ENCODE measurements at regions not wholly inside any gene's neighbourhood (a gene's known extent, or its start where the extent isn't known, plus 50 kb on each side); places are given as distances from the start of the nearest gene placed in this dataset.
"Not testable (repeated sequence)": the region's sequence is repeated elsewhere in the genome, so short reads cannot be mapped to it uniquely, and the experiment has no call there.

GRCh38 chr6:86738078-86738477 is 199.2 kb upstream of the HTR1E start:
- Histone ChIP-seq H3K4me1 (ENCODE audit: control insufficient read depth, insufficient read depth, low read length, poor library complexity, severe bottlenecking) (no peaks in the 10 kb centered on the region), H3K9me3 (ENCODE audit: control insufficient read depth, low read length) (no peaks in the 10 kb centered on the region), H3K4me3 (ENCODE audit: extremely low read depth, insufficient read depth, low read length, poor library complexity, severe bottlenecking) (no peak overlapping the region), H3K27ac (ENCODE audit: low read depth, low read length, severe bottlenecking) (no peak overlapping the region), H3K36me3 (ENCODE audit: control insufficient read depth, insufficient read depth, low read length) (no peaks in the 10 kb centered on the region)
- WGBS, 2 experiments (ENCODE audit: insufficient coverage in 2 of 2), result 89 to 100% methylated on average over 1 of the region's 1 CpG

- not testable (repeated sequence) for H3K9me3 ChIP-seq (ENCODE audit: control insufficient read depth, low read length); H3K36me3 ChIP-seq (ENCODE audit: control insufficient read depth, insufficient read depth, low read length); H3K4me3 ChIP-seq (ENCODE audit: extremely low read depth, insufficient read depth, low read length, poor library complexity, severe bottlenecking); H3K4me1 ChIP-seq (ENCODE audit: control insufficient read depth, insufficient read depth, low read length, poor library complexity, severe bottlenecking); H3K27ac ChIP-seq (ENCODE audit: low read depth, low read length, severe bottlenecking)
- WGBS, 2 experiments (ENCODE audit: insufficient coverage in 2 of 2), result 56 to 61% methylated on average over 3 of the region's 8 CpGs
These were observed 205.7 kb upstream of the HTR1E start for GRCh38 chr6:86731631-86732030.

DNA sequence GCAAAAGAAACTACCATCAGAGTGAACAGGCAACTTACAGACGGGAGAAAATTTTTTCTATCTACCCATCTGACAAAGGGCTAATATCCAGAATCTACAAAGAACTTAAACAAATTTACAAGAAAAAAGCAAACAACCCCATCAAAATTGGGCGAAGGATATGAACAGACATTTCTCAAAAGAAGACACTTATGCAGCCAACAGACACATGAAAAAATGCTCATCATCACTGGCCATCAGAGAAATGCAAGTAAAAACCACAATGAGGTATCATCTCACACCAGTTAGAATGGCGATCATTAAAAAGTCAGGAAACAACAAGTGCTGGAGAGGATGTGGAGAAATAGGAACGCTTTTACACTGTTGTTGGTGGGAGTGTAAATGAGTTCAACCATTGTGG is 206.6 kb upstream of the HTR1E start:
- WGBS, 2 experiments (ENCODE audit: insufficient coverage in 2 of 2), result 70 to 73% methylated on average over 2 to 3 of the region's 4 CpGs
- not testable (repeated sequence) for H3K4me1 ChIP-seq (ENCODE audit: control insufficient read depth, insufficient read depth, low read length, poor library complexity, severe bottlenecking); H3K27ac ChIP-seq (ENCODE audit: low read depth, low read length, severe bottlenecking); H3K36me3 ChIP-seq (ENCODE audit: control insufficient read depth, insufficient read depth, low read length); H3K9me3 ChIP-seq (ENCODE audit: control insufficient read depth, low read length); H3K4me3 ChIP-seq (ENCODE audit: extremely low read depth, insufficient read depth, low read length, poor library complexity, severe bottlenecking)

- H3K4me3 ChIP-seq (ENCODE audit: extremely low read depth, insufficient read depth, low read length, poor library complexity, severe bottlenecking), result no peak overlapping the region
- WGBS, 2 experiments (ENCODE audit: insufficient coverage in 2 of 2), result no CpG with 5 or more reads among the region's 1 CpG
- H3K36me3 ChIP-seq (ENCODE audit: control insufficient read depth, insufficient read depth, low read length), result no peaks in the 10 kb centered on the region
- no peaks in the 10 kb centered on the region for H3K4me1 ChIP-seq (ENCODE audit: control insufficient read depth, insufficient read depth, low read length, poor library complexity, severe bottlenecking)
- peaks cover 8% of the 10 kb centered on the region for H3K9me3 ChIP-seq (ENCODE audit: control insufficient read depth, low read length)
- H3K27ac ChIP-seq (ENCODE audit: low read depth, low read length, severe bottlenecking), result no peak overlapping the region
These were observed 207.1 kb upstream of the HTR1E start for GRCh38 chr6:86730216-86730615.

DNA sequence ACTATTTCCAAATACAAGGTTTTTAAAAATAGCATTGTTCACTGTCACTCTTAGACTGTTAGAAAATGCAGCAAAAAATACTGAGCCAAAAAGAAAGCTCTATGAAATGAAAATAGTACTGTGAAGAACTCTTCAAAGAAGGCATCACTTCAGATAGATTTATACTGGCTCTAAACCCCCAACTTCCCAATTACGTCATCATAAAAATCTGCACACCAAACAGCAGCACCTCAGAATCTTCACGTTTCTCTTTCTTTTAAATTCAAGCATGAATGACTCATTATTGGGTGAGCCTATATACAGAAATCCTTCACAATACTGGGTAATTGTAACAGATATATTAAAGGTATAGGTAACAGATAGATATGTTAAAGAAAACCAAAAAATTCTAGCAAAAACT is 208.4 kb upstream of the HTR1E start:
- WGBS, 2 experiments (ENCODE audit: insufficient coverage in 2 of 2), result 0% methylated on average over 1 of the region's 2 CpGs

GRCh38 chr6:86724695-86725094 is 212.6 kb upstream of the HTR1E start:
- no peaks in the 10 kb centered on the region for H3K36me3 ChIP-seq (ENCODE audit: control insufficient read depth, insufficient read depth, low read length)
- H3K27ac ChIP-seq (ENCODE audit: low read depth, low read length, severe bottlenecking), result no peak overlapping the region
- H3K4me1 ChIP-seq (ENCODE audit: control insufficient read depth, insufficient read depth, low read length, poor library complexity, severe bottlenecking), result peaks cover 22% of the 10 kb centered on the region
- peaks cover 8% of the 10 kb centered on the region for H3K9me3 ChIP-seq (ENCODE audit: control insufficient read depth, low read length)
- WGBS, 2 experiments (ENCODE audit: insufficient coverage in 2 of 2), result no CpG with 5 or more reads among the region's 4 CpGs
- no peak overlapping the region for H3K4me3 ChIP-seq (ENCODE audit: extremely low read depth, insufficient read depth, low read length, poor library complexity, severe bottlenecking)

More for the DNA sequence above, 208.4 kb upstream of the HTR1E start:
- no peak overlapping the region for H3K4me3 ChIP-seq (ENCODE audit: extremely low read depth, insufficient read depth, low read length, poor library complexity, severe bottlenecking)
- peaks cover 7% of the 10 kb centered on the region for H3K4me1 ChIP-seq (ENCODE audit: control insufficient read depth, insufficient read depth, low read length, poor library complexity, severe bottlenecking)
- no peaks in the 10 kb centered on the region for H3K36me3 ChIP-seq (ENCODE audit: control insufficient read depth, insufficient read depth, low read length)
- H3K27ac ChIP-seq (ENCODE audit: low read depth, low read length, severe bottlenecking), result no peak overlapping the region
- H3K9me3 ChIP-seq (ENCODE audit: control insufficient read depth, low read length), result peaks cover 8% of the 10 kb centered on the region

DNA sequence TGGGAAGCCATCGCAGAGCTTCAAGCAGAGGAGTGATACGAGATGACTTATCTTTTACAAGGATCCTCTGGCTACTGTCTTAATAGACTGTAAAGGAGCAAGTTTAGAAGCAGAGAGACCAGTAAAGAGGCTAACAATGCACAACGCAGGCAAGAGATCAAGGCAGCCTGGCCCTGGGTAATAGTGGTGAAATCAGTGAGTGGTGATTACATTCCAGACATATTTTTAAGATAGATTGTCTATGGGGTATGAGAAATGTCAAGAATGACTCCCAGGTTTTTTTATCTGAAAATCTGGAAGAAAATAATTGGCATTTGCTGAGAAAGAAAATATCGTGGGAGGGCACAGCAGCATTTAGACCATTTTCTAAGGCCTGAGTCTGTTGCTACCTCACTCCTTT is 213.6 kb upstream of the HTR1E start:
- H3K27ac ChIP-seq (ENCODE audit: low read depth, low read length, severe bottlenecking), result peak overlapping the region; percentile 76
- H3K9me3 ChIP-seq (ENCODE audit: control insufficient read depth, low read length), result peaks cover 8% of the 10 kb centered on the region
- no peak overlapping the region for H3K4me3 ChIP-seq (ENCODE audit: extremely low read depth, insufficient read depth, low read length, poor library complexity, severe bottlenecking)
- 69% methylated on average over 3 to 4 of the region's 4 CpGs for WGBS, 2 experiments (ENCODE audit: insufficient coverage in 2 of 2)
- no peaks in the 10 kb centered on the region for H3K36me3 ChIP-seq (ENCODE audit: control insufficient read depth, insufficient read depth, low read length)
- H3K4me1 ChIP-seq (ENCODE audit: control insufficient read depth, insufficient read depth, low read length, poor library complexity, severe bottlenecking), result peaks cover 22% of the 10 kb centered on the region

DNA sequence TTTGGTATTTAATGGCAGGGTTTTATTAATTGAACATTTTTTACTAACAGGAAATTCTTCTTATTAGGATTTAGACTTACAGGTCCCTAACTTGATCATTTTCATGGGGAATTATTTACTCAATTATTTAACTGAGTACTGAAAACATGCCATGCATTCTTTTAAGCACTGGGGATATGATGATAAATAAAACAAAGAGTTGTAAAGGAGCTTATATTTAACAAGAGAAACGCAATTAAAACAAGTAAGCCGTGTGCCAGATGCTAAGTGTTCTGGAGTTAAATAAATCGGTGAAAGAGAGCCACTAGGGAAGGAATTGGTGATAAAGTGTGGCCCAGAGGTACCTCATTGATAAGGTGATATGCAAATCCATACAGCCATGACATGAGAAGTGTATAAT is 214.2 kb upstream of the HTR1E start:
- peaks cover 8% of the 10 kb centered on the region for H3K9me3 ChIP-seq (ENCODE audit: control insufficient read depth, low read length)
- H3K27ac ChIP-seq (ENCODE audit: low read depth, low read length, severe bottlenecking), result peak overlapping the region; percentile 76
- WGBS, 2 experiments (ENCODE audit: insufficient coverage in 2 of 2), result 83 to 89% methylated on average over 3 of the region's 3 CpGs

GRCh38 chr6:86722131-86722530 is 215.2 kb upstream of the HTR1E start:
- peaks cover 8% of the 10 kb centered on the region for H3K9me3 ChIP-seq (ENCODE audit: control insufficient read depth, low read length)
- H3K4me3 ChIP-seq (ENCODE audit: extremely low read depth, insufficient read depth, low read length, poor library complexity, severe bottlenecking), result no peak overlapping the region
- H3K4me1 ChIP-seq (ENCODE audit: control insufficient read depth, insufficient read depth, low read length, poor library complexity, severe bottlenecking), result peaks cover 22% of the 10 kb centered on the region
- peak overlapping the region; percentile 5 for H3K27ac ChIP-seq (ENCODE audit: low read depth, low read length, severe bottlenecking)
- no peaks in the 10 kb centered on the region for H3K36me3 ChIP-seq (ENCODE audit: control insufficient read depth, insufficient read depth, low read length)

More for the DNA sequence above, 214.2 kb upstream of the HTR1E start:
- no peak overlapping the region for H3K4me3 ChIP-seq (ENCODE audit: extremely low read depth, insufficient read depth, low read length, poor library complexity, severe bottlenecking)
- peaks cover 22% of the 10 kb centered on the region for H3K4me1 ChIP-seq (ENCODE audit: control insufficient read depth, insufficient read depth, low read length, poor library complexity, severe bottlenecking)
- no peaks in the 10 kb centered on the region for H3K36me3 ChIP-seq (ENCODE audit: control insufficient read depth, insufficient read depth, low read length)

- no peak overlapping the region for H3K27ac ChIP-seq (ENCODE audit: low read depth, low read length, severe bottlenecking)
- H3K9me3 ChIP-seq (ENCODE audit: control insufficient read depth, low read length), result no peaks in the 10 kb centered on the region
- H3K4me1 ChIP-seq (ENCODE audit: control insufficient read depth, insufficient read depth, low read length, poor library complexity, severe bottlenecking), result peaks cover 4% of the 10 kb centered on the region
- no peak overlapping the region for H3K4me3 ChIP-seq (ENCODE audit: extremely low read depth, insufficient read depth, low read length, poor library complexity, severe bottlenecking)
- no CpG with 5 or more reads among the region's 3 CpGs for WGBS, 2 experiments (ENCODE audit: insufficient coverage in 2 of 2)
- H3K36me3 ChIP-seq (ENCODE audit: control insufficient read depth, insufficient read depth, low read length), result no peaks in the 10 kb centered on the region
These were observed 221.7 kb upstream of the HTR1E start for GRCh38 chr6:86715676-86716075.

- H3K9me3 ChIP-seq (ENCODE audit: control insufficient read depth, low read length), result no peaks in the 10 kb centered on the region
- H3K36me3 ChIP-seq (ENCODE audit: control insufficient read depth, insufficient read depth, low read length), result no peaks in the 10 kb centered on the region
- peaks cover 4% of the 10 kb centered on the region for H3K4me1 ChIP-seq (ENCODE audit: control insufficient read depth, insufficient read depth, low read length, poor library complexity, severe bottlenecking)
- 0% methylated on average over 1 of the region's 2 CpGs for WGBS, 2 experiments (ENCODE audit: insufficient coverage in 2 of 2)
- no peak overlapping the region for H3K4me3 ChIP-seq (ENCODE audit: extremely low read depth, insufficient read depth, low read length, poor library complexity, severe bottlenecking)
- H3K27ac ChIP-seq (ENCODE audit: low read depth, low read length, severe bottlenecking), result no peak overlapping the region
These were observed 225.3 kb upstream of the HTR1E start for GRCh38 chr6:86712039-86712438.
